HCT116 (cell line): ENCODE measurements at regions not wholly inside any gene's neighbourhood (a gene's known extent, or its start where the extent isn't known, plus 50 kb on each side); places are given as distances from the start of the nearest gene placed in this dataset.

Source experiments
- ATAC-seq: fragments of 200-7000 bp; cut with Tn5 transposase; 2 replicates; pipeline ENCODE4 v1.9.1; 2020; ENCODE audit warnings: mild to moderate bottlenecking, moderate library complexity
- BruUV-seq: library from RNA; stranded (reverse); fragments of 400-500 nt; replicated peaks from 2 replicates; lab custom pipeline; 2021; lab: Mats Ljungman, UMichigan
- CTCF ChIA-PET: fragments of 300-600 bp; sonication (Branson Sonifier 250); formaldehyde crosslinking; loops from one replicate; lab custom pipeline; 2021; ENCODE audit warnings: antibody characterized with exemption; lab: Charles Lee
- POLR2A ChIA-PET: fragments of 300-600, 350-600 bp; sonication (Branson Sonifier 250); formaldehyde crosslinking; loops from one replicate; lab custom pipeline; 2021; ENCODE audit warnings: antibody characterized with exemption; lab: Charles Lee
- RAD21 ChIA-PET, 2 experiments: fragments of 300-600 bp; sonication (Branson Sonifier 250); formaldehyde crosslinking; loops; one replicate each; lab custom pipeline; 2023; ENCODE audit warnings: low total read pairs in 2 of 2; ENCODE audit not compliant: uncharacterized antibody in 2 of 2, unreplicated experiment in 2 of 2, low non-redundant PET in 1 of 2; lab: Charles Lee
- DNase-seq: peaks from one replicate; pipeline ENCODE4 v3.0.0-alpha.2; 2010; ENCODE audit warnings: low read depth, low spot score
- H2AFZ ChIP-seq: fragments of 200-600 bp; shearing (Covaris generic), sonication (generic); 2 replicates; pipeline ENCODE4 v1.6.1; 2017; ENCODE audit warnings: low read depth, mixed run types, mixed read lengths, antibody characterized with exemption, low read length; ENCODE audit not compliant: poor library complexity, severe bottlenecking
- H3K27ac ChIP-seq: 2 replicates; pipeline ENCODE4 v1.5.1; 2012; ENCODE audit warnings: low read depth, low read length
- H3K27me3 ChIP-seq: fragments of 200-600 bp; sonication (generic); 2 replicates; pipeline ENCODE4 v1.6.1; 2016; ENCODE audit warnings: mixed run types, low read length, mixed read lengths; ENCODE audit not compliant: insufficient read depth
- H3K36me3 ChIP-seq, 2 experiments: fragments of 200-500 bp in 1 of 2; fragments of 200-600 bp in 1 of 2; sonication (Bioruptor generic) in 1 of 2; sonication (generic) in 1 of 2; 2 replicates each; pipeline versions ENCODE4 v1.5.1 to v1.6.1; 2014 to 2016; ENCODE audit warnings: low read length in 2 of 2, inconsistent platforms in 1 of 2, mixed read lengths in 1 of 2, mixed run types in 1 of 2; ENCODE audit not compliant: insufficient read depth in 2 of 2, control insufficient read depth in 1 of 2
- H3K4me1 ChIP-seq, 2 experiments: fragments of 200-600 bp in 1 of 2; sonication (generic) in 1 of 2; 2 replicates each; pipeline versions ENCODE4 v1.5.1 to v1.6.1; 2012 to 2017; ENCODE audit warnings: low read length in 2 of 2, inconsistent platforms in 1 of 2, mild to moderate bottlenecking in 1 of 2, mixed read lengths in 1 of 2, mixed run types in 1 of 2, moderate library complexity in 1 of 2; ENCODE audit not compliant: insufficient read depth in 2 of 2, control insufficient read depth in 1 of 2
- H3K4me2 ChIP-seq: fragments of 200-600 bp; sonication (generic); 2 replicates; pipeline ENCODE4 v1.6.1; 2017; ENCODE audit warnings: mixed run types, low read length, mixed read lengths
- H3K4me3 ChIP-seq, 2 experiments: fragments of 200-600 bp in 1 of 2; sonication (generic) in 1 of 2; replicated peaks in 1 of 2; 2 replicates each; pipeline ENCODE4 v1.5.1; 2011 to 2016; ENCODE audit warnings: low read length in 2 of 2, control low read depth in 1 of 2, low read depth in 1 of 2, mild to moderate bottlenecking in 1 of 2, mixed read lengths in 1 of 2, mixed run types in 1 of 2
- H3K79me2 ChIP-seq: fragments of 200-600 bp; sonication (generic); 2 replicates; pipeline ENCODE4 v1.6.1; 2017; ENCODE audit warnings: mild to moderate bottlenecking, mixed run types, low read length, moderate library complexity, mixed read lengths; ENCODE audit not compliant: insufficient read depth
- H3K9ac ChIP-seq: fragments of 200-600 bp; sonication (generic); 2 replicates; pipeline ENCODE4 v1.6.1; 2016; ENCODE audit warnings: low read length, mixed read lengths
- H3K9me2 ChIP-seq: fragments of 200-600 bp; sonication (generic), shearing (Covaris generic); 2 replicates; pipeline ENCODE4 v1.6.1; 2017; ENCODE audit warnings: mixed run types, mild to moderate bottlenecking, moderate library complexity; ENCODE audit not compliant: insufficient read depth
- H3K9me3 ChIP-seq, 2 experiments: fragments of 200-500 bp in 1 of 2; fragments of 200-600 bp in 1 of 2; sonication (Bioruptor generic) in 1 of 2; sonication (generic) in 1 of 2; 2 replicates each; pipeline ENCODE4 v1.6.1; 2014 to 2017; ENCODE audit warnings: low read length in 2 of 2, mixed read lengths in 2 of 2, inconsistent platforms in 1 of 2, low read depth in 1 of 2, mild to moderate bottlenecking in 1 of 2, mixed run types in 1 of 2, moderate library complexity in 1 of 2; ENCODE audit not compliant: control insufficient read depth in 1 of 2, insufficient read depth in 1 of 2
- H4K20me1 ChIP-seq: fragments of 200-600 bp; sonication (generic), shearing (Covaris generic); 2 replicates; pipeline ENCODE4 v1.6.1; 2017; ENCODE audit warnings: mixed run types, mild to moderate bottlenecking, moderate library complexity; ENCODE audit not compliant: insufficient read depth
- CBX3 ChIP-seq: IDR thresholded peaks from 2 replicates; pipeline ENCODE4 v1.6.1; 2012; ENCODE audit warnings: low read depth
- EZH2 ChIP-seq: fragments of 200-600 bp; sonication (generic); IDR thresholded peaks from 2 replicates; pipeline ENCODE4 v1.6.1; 2017; ENCODE audit warnings: antibody characterized with exemption, mixed run types
- EZH2phosphoT487 ChIP-seq: fragments of 200-600 bp; IDR thresholded peaks from 2 replicates; pipeline ENCODE4 v1.6.1; 2018; ENCODE audit warnings: antibody characterized with exemption, borderline replicate concordance
- MAX ChIP-seq: IDR thresholded peaks from 2 replicates; pipeline ENCODE4 v1.6.1; 2012
- TCF7L2 ChIP-seq: IDR thresholded peaks from 2 replicates; pipeline ENCODE4 v1.7.0; 2011; ENCODE audit warnings: borderline replicate concordance, inconsistent platforms; ENCODE audit not compliant: insufficient read depth, insufficient read length; ENCODE audit errors: extremely low read depth
- ZFX ChIP-seq: fragments of 450-650 bp; IDR thresholded peaks from 2 replicates; pipeline ENCODE4 v1.6.1; 2017
- intact Hi-C: fragments of 100-400 bp; cut with micrococcal nuclease; formaldehyde crosslinking; loops from 2 replicates; pipeline ENCODE4 v1.10.0; 2022
- TF ChIP-seq, protein P1 (sequence below), 3 experiments: fragments of 200-600 bp in 1 of 3; sonication (generic) in 1 of 3; IDR thresholded peaks in 2 of 3; conservative IDR thresholded peaks in 1 of 3; 2 replicates each; pipeline ENCODE4 v1.5.1; 2012 to 2017; ENCODE audit warnings: low read depth in 2 of 3, low read length in 2 of 3, antibody characterized with exemption in 1 of 3, borderline replicate concordance in 1 of 3, control low read depth in 1 of 3, mild to moderate bottlenecking in 1 of 3, mixed read lengths in 1 of 3, mixed run types in 1 of 3, moderate library complexity in 1 of 3; ENCODE audit not compliant: insufficient read depth in 1 of 3

DNA sequence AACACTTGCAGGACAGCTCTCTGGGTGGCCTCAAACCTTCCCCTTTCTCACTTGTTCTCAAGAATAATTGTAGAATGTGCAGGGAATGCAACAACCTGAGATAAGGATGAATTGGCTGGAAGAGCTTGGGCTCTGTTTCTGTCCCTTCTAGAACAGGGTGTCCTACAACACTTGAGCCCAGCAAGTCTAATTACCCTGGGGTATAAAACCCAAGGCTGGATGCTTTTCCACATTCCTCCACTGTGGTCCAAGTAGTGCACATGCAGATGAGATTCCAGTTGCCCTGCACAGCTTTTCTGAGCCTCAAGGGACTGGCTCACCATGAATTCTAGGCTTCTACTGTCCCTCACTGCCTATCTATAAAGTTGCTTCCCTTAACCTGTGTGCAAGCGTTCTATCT is 140.8 kb upstream of the SPATS2L start:
- Histone ChIP-seq H3K9me3 (peaks cover 0 to 6% of the 10 kb centered on the region in 2 experiments; a peak in 1 of 4 replicates), H3K79me2 (no peaks in the 10 kb centered on the region), H4K20me1 (no peaks in the 10 kb centered on the region), H3K4me2 (no peak overlapping the region), H3K36me3 (no peaks in the 10 kb centered on the region), H3K27me3 (no peaks in the 10 kb centered on the region), H3K4me3 (no peak overlapping the region), H3K9ac (no peak overlapping the region), H3K27ac (no peak overlapping the region), H2AFZ (no peak overlapping the region), H3K9me2 (no peaks in the 10 kb centered on the region), H3K4me1 (no peaks in the 10 kb centered on the region)
- no peak for TF ChIP-seq CBX3
- no peak for TF ChIP-seq MAX
- no peak for TF ChIP-seq ZFX
- TF ChIP-seq EZH2 = no peak
- TF ChIP-seq EZH2phosphoT487 = no peak
- no peak for TF ChIP-seq TCF7L2
- TF ChIP-seq, protein P1, sequence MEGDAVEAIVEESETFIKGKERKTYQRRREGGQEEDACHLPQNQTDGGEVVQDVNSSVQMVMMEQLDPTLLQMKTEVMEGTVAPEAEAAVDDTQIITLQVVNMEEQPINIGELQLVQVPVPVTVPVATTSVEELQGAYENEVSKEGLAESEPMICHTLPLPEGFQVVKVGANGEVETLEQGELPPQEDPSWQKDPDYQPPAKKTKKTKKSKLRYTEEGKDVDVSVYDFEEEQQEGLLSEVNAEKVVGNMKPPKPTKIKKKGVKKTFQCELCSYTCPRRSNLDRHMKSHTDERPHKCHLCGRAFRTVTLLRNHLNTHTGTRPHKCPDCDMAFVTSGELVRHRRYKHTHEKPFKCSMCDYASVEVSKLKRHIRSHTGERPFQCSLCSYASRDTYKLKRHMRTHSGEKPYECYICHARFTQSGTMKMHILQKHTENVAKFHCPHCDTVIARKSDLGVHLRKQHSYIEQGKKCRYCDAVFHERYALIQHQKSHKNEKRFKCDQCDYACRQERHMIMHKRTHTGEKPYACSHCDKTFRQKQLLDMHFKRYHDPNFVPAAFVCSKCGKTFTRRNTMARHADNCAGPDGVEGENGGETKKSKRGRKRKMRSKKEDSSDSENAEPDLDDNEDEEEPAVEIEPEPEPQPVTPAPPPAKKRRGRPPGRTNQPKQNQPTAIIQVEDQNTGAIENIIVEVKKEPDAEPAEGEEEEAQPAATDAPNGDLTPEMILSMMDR (IDR thresholded peaks at IDR 0.05 in 2 of 3, conservative IDR thresholded peaks at IDR 0.05 in 1 of 3; ENCODE audit: borderline replicate concordance in 1 of 3, insufficient read depth in 1 of 3, low read depth in 2 of 3, low read length in 2 of 3) = no peak
- BruUV-seq = no TSS peak
- no peak for DNase-seq
- RAD21 ChIA-PET = no interaction called here
- intact Hi-C loops = no loop called here
- ATAC-seq = no peak
- POLR2A ChIA-PET = no interaction called here
- CTCF ChIA-PET = no interaction called here
